ENCODE measurements at regions not wholly inside any gene's neighbourhood (a gene's known extent, or its start where the extent isn't known, plus 50 kb on each side); places are given as distances from the start of the nearest gene placed in this dataset.

GRCh38 chr15:39173426-39173825, 407.5 kb upstream of the THBS1 start:
- no peak for DNase-seq (ENCODE audit: low spot score)

GRCh38 chr15:39174332-39174731, 406.5 kb upstream of the THBS1 start:
- no peak for DNase-seq (ENCODE audit: low spot score)

DNA sequence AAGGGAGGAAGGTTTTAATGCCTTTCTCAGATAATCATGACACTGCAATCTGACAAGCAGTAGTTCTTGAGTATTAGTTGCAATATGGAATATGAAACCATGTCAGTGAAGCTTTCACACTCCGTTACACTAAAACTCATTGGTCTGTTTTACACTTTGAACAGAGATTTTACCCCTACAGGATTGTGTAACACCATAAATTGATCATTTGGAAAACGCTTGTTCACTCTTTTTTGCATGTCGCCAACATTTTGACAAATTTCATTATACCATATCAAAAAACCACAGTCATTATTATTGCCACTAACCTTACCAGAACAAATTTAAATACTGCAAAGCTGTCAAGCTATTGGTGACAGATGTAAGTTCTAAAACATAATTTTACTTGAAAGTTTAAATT, 404.8 kb upstream of the THBS1 start:
- no peak for DNase-seq (ENCODE audit: low spot score)

DNA sequence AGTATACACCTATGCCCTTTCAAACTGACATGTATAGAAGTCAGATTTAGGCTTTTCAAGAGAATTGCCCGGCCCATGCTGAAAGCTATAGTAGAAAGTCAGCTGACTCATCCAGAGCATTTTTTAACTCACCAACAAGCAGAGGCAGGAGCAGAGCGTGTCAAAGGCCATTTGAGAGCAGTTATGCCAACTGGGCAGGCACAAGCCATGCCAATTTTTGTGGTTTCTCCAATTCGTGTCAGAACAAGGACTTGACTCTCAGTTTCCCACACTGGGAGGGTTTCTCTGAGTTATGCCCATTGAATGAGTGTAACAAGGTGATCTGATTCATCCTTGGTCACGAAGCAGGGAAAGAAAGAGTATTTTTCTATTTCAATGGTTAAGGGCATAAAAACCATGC, 403.3 kb upstream of the THBS1 start:
- no peak for DNase-seq (ENCODE audit: low spot score)

GRCh38 chr15:39180030-39180429, 400.8 kb upstream of the THBS1 start:
- no peak for DNase-seq (ENCODE audit: low spot score)

GRCh38 chr15:39180483-39180933, 400.4 kb upstream of the THBS1 start:
- no peak for DNase-seq (ENCODE audit: low spot score)

GRCh38 chr15:39181056-39181747, 399.7 kb upstream of the THBS1 start:
- no peak for DNase-seq (ENCODE audit: low spot score)

DNA sequence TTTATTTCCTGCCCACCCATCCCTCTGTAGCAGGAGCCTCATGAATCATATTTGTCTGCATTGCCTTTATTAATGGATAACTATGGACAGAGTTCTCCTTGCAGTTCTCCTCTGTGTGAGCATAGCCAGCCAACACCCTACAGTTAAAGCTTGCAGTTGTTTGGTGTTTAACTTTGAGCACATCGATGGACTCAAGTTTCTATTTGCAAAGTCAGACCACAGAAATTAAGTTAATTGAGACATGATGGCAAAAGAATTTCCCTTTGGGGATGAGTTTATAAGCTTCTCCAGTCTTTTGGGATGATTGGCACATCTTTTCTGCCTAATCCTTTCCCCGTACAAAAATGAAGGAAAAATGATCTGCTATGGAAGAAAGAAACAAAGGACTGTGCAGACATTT, 398.9 kb upstream of the THBS1 start:
- DNase-seq (ENCODE audit: low spot score), result peak; percentile 35

DNA sequence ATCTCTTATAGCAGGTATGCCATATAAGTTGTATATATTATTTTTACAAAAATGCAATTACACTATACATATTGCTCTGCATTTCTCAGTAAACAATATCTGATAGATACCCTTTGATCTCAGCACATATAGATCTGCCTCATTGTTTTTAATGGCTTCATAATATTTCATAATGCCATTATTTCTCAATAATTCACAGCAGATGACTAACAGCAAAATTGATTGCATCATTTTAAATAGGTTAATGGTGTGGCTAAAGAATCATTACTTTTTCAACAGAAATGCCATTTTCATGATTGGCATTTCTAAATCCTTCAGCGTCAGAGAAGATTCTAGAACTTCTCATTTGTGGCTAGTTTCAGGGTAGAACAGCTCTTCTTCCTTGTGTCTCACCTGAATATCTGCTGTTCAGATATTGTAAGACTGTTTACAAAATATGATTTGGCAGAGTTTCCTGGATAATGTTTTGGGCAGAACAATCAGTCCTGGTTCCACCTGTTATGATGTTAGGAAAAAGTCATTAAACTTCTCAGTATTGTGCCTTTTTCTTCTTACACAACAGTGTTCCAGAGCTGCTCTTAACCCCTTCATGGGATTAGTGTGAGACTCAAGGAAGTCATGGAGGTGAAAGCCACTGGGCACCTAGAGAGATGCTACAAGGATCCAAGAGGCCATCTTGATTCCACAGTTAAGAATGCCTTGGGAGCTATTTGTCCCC, 397.6 kb upstream of the THBS1 start:
- DNase-seq (ENCODE audit: low spot score), result no peak

DNA sequence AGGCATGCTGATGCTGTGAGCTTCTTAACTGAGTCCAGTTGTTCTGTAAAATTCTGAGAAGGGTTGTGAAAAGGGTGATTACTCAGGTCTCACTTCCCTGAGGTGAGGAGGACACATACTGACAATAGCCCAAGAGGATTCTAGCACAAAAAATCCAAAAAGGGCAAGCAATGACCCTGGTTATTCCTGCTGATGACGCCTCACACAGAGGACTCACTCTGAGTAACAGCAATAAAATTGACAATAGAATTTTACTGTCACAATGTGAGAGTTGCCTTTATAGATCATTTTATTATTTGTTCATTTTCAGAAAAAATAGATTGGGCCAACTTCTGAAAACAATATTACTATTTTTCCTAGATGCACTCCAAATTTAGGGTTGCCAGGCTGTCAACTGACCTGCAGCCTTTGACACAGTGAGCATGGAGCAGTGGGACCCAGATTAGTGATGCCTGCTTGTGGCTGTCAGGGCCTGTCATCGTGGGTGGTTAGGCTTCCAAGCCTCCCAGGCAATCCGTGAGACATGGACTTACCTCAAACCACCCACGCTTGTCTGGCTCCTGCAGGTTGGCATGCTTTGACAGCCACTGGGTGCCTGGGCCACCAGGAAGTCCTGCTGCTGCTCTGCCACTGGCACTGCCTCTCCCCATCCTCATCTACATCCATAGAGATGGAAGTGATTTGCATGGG, 396.0 kb upstream of the THBS1 start:
- DNase-seq (ENCODE audit: low spot score), result no peak

DNA sequence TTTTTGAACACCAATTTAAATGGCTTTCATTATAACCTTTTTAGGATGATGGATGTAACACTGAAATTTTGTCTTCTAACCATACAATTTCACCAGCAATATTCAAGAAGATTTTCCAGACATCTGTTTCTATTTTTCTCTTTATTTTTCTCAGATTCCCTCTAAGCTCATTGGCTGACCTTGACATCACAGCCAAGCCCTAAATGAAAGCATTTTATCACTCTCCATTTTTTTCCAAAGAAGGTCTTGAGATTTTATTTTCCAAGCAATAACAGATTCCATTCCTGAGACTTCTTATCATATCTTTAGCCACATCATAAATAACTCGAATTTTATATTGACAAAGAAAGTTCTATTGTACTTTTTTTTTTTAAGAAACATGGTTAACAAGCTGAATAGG, 392.6 kb upstream of the THBS1 start:
- DNase-seq (ENCODE audit: low spot score), result no peak

DNA sequence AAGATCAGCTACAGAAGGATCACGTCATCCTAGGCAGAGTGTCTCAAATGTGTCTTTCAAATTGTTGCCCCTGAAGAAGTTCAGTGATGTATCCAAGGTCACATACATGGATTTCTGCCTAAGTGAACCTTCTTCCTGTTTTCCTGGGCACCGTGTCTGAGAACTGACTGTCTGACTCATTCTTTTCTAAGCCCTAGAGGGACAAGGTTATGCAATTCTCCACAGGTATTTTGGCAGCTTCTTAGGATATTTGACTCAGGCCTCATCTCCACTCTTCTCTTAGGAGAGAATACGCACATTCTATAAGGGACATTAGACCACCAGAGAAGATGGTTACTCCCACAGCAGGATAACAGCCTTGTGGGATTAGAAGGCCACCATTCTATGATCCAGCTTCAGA, 391.9 kb upstream of the THBS1 start:
- DNase-seq (ENCODE audit: low spot score), result no peak

DNA sequence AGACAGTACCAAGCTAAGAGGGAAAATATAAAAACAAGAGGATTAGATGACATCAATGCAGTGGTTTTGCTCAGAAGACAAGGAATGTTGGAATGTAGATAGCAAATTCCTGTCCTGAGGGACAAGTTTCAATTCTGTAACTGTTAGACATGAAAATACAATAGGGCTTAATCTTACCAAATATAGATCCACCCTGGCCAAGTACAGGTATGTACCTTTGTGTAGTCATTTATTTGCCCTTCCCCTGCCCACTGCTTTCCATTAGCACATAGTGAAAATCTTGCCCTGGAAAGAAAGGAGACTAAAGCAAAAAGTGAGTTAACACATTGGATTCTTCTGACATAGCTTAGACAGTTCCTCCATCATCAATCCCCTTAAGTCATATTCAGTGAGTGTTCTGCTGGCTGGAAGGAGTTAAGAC, 389.0 kb upstream of the THBS1 start:
- no peak for DNase-seq (ENCODE audit: low spot score)

DNA sequence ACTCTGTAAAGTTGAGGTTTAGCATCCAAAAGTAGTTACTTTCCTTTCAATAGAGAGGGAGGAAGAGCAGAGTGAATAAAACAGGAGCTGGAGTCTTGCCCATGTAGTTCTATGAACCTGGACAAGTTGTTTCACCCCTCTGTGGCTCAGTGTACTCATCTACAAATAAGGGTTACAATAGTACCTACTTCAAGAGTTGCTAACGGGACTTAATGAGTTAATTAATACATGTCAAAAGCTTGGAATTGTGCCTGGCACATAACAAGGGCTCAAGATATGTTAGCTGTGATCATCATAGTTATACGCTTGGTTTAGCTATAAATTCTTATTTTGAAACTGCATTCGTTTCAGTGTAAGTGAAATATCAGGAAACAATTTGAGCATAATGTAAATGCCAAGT, 388.5 kb upstream of the THBS1 start:
- DNase-seq (ENCODE audit: low spot score), result no peak

GRCh38 chr15:39192979-39193560, 387.8 kb upstream of the THBS1 start:
- no peak for DNase-seq (ENCODE audit: low spot score)

DNA sequence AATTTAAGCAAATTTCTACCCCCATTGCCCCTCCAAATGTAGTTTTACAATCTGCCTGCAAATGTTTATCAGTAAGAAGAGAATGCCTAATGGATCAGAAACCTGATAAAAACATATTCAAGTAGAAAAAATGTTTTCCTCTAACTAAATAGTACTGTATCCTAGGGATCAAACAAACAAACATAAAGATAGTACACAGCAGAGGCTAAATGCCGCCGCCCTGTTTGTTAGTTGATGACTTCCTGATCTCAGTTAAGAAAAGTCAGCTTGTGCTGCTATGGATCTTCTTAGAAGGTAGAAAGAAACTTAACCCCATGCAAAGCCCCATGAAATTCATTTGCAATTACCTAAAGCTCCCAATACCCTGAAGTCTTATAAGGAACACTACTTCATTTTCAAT, 387.3 kb upstream of the THBS1 start:
- no peak for DNase-seq (ENCODE audit: low spot score)

DNA sequence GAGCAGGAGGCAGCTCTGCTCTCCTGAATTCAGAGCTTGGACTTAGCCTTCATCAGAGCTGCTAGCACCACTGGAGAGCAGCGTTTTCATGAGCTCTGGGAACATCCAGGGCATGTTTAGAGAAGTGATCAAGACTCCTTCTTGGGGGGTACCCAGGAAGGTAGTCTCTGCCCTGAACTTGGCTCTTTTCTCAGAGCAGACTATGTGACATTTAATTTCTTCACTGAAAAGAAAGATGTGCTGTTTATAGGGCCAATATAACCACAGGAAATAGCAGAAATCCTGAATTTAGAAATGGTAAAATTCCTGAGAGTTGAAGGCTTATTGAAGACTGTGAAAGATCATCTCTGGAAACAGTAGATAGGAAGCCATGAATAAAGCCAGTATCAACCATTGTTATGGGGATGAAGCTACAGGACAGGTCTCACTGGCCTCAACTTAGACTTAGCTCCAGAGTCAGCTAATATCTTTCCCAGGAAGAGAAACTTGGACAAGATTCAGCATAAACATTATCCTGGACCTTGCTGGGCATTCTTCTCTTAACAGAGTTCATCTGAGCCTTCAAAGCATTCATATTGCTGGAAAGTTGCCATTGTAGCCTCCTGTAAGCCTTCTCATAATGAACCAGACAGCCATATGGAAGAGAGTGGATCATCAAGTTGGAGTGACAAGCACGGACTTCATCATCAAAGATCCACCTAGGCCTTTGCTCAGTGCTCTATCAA, 386.6 kb upstream of the THBS1 start:
- no peak for DNase-seq (ENCODE audit: low spot score)

DNA sequence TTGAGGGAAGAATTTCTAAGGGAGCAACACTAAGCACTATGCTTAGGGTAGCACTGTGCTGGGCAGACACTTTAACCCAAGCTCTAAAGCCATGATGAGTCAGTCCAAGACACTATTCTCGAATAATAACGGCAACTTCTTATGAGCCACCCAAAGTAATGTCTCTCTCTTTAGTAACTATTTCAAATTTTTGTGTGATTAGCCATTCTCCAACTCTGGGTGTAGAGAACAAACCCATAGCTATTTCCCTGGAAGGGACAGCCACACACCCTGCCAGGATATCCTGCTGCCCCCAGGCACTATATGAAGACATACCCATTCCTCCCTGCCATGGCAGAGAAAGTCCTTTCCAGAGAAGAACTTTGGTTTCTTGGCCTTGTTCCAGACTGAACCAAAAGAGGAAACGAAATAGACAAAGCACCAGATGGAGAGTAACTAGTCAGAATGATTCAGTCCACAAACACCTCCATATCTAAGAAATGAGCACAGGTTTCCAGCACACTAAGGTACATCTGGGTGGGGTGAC, 384.9 kb upstream of the THBS1 start:
- DNase-seq (ENCODE audit: low spot score), result peak; percentile 19

DNA sequence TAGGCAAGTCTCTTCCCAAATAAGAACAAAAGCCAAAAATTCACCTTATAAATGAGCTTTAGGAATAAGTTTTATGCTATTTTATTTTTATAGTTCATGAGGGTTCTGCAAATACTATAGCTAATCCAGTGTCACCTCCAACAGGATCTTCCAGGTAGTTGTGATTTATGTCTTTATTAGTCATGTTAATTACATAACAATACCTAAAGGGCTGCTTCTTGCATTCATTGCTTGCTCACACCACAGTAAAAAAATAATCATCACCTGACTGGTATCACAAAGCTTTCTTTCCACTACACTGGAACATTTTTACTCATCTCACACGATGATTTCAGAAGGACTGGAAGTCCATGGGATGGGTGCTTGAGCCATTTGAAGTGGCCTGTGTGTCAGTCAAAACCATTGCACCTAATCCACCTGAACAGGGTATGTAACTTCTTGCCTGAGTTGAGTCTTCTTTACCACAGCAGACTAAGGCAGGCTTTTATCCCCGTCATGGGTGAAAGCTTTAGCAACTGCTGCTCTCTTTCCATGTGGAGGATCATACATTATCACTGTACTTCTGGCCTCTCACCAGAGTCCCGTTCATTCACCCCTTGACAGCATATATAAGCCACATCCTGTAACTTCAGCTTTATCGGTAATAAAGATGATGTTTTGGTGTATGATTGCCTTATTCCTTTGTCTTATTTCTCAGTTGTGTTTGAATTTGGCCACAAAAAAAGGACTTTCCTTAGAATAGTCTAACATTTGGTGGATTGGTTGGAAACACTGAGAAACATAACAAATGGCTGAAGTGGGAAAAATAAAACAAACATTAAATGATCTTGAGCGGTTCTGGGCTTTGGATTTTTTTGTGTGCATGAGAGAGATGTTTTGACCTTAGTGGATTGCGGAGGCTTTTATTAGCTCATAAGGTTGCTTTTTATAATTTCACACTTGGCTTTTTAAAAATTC, 382.6 kb upstream of the THBS1 start:
- DNase-seq (ENCODE audit: low spot score), result no peak

GRCh38 chr15:39199076-39199475, 381.8 kb upstream of the THBS1 start:
- no peak for DNase-seq (ENCODE audit: low spot score)

Measured in HT-29 (cell line).